Posterior vena cava (tissue), 2 donors: ENCODE measurements at regions not wholly inside any gene's neighbourhood (a gene's known extent, or its start where the extent isn't known, plus 50 kb on each side); places are given as distances from the start of the nearest gene placed in this dataset.

Source experiments
- DNase-seq: peaks from one replicate; pipeline ENCODE4 v3.0.0-alpha.2; 2020; ENCODE audit warnings: low spot score
- intact Hi-C, 2 donors: fragments of 100-400 bp; cut with DNase I; formaldehyde crosslinking; loops; one replicate each; pipeline versions ENCODE4 v1.14.1 to v1.14.2; 2022 to 2023
- donor health status: DM: yes; HTN: yes; CAD: no.
- donor health status: DM: yes; HTN: yes; CAD: no.

GRCh38 chr5:168171901-168172759 is 119.3 kb upstream of the WWC1 start:
- intact Hi-C loops, result no loop called here
- DNase-seq, result no peak

DNA sequence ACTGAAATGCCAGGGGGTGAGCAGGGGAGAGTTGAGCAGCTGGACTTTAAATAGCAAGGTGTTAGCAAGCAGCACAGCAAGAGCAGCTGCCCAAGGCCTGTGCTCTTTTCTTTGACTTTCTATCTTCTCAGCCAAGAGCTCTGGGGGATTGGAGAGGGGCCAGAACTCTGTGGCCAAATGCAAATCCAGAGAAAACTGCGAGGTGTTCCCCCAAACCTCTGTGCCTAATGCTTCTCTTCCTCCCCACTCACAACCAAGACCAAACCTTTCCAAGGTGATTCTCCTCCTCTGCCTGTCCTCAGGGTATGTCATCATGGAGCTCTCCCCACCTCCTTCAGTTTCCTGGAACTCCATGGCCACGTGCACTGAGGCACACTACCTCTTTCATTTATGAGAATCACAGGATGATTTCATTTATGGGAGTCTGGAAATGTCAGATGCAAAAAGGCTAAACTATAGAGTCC is 118.7 kb upstream of the WWC1 start:
- intact Hi-C loops, result no loop called here
- no peak for DNase-seq

DNA sequence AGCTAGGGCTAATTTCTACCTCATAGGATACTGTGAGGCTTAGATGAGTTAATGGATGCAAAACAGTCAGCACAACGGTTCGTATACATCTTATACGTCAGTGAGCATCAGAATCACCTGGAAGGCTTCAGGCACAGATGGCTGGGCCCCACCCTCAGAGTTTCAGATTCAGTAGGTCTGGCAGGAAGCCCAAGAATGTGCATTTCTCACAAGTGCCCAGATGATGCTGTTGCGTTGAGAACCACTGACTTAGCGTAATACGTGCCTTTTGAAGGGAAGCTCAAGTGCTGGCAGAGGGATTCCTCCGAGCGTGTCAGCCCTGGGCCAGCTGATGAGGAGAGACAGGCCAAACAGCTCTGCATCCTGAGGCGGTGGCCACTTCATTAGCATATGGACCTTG is 117.1 kb upstream of the WWC1 start:
- no peak for DNase-seq
- intact Hi-C loops, result no loop called here

- intact Hi-C loops, result no loop called here
- DNase-seq, result no peak
Measured at GRCh38 chr5:168176251-168176650, 115.2 kb upstream of the WWC1 start.

GRCh38 chr5:168176941-168177340 is 114.5 kb upstream of the WWC1 start:
- DNase-seq, result no peak
- intact Hi-C loops, result no loop called here

DNA sequence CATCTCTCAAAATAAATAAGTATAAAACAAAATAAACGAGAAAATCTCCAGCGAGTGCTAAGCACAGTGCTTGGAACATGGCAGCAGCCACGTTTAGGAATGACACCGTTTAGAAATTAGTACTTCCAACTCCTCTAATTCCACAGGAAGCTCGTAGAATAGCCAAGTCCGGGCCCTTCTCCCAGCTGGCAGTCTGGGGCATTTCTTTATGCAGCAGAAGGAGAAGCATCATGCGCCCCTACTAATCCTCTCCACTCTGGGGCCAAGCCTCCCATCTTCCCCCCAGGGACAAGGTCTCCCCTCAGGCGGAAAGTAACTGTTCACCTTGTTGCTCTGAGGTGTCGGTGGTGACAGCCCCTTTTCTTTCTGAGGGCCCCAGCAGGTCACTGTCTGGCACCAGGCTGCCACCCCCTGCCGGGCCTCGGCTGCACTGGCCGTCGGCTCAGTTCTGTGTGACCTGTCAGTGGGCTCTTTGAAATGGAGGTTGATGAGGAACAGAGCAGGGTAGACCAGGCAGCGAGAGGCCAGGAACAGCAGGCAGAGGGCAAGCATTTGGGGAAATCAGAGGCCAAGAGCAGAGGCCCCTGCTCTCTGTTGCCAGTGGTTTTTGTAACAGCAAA is 113.5 kb upstream of the WWC1 start:
- DNase-seq, result no peak

DNA sequence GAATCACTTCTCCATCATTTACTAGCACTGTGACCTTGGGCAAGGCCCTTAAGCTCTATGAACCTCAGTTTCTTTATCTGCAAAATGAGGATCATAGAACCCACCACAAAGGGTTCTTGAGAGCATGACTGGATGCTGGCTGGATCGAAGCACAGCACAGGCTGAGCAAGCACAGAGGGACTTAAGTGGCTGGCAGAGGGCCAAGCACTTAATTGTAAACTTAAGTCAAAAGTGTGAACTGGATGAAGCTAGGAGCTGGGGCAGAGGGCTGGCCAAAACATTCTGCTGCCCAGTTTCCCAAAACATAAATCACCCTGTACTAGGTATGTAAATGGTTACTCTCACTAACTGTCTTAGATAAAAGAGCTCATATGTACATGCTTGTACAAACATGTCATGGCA is 112.3 kb upstream of the WWC1 start:
- intact Hi-C loops, result no loop called here
- no peak for DNase-seq

More for the DNA sequence above, 113.5 kb upstream of the WWC1 start:
- intact Hi-C loops, result no loop called here

DNA sequence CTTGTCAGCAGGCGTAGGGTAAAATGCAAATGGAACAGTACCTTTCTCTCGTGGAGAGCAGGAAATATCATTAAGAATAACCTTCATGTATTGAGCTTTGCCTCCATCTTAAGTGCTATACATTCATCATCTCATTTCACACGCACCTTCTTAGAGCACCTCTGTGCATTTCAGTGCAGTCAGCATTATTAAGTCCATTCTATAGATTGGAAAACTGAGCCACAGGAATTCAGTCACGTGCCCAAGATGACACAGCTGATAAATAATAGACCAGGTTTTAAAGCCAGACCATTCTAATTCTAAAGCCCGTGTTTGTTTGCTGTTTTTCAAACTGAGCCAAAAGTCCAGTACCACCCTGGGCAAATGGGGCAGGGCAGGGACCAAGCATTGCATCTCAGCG is 109.2 kb upstream of the WWC1 start:
- no peak for DNase-seq
- intact Hi-C loops, result no loop called here

DNA sequence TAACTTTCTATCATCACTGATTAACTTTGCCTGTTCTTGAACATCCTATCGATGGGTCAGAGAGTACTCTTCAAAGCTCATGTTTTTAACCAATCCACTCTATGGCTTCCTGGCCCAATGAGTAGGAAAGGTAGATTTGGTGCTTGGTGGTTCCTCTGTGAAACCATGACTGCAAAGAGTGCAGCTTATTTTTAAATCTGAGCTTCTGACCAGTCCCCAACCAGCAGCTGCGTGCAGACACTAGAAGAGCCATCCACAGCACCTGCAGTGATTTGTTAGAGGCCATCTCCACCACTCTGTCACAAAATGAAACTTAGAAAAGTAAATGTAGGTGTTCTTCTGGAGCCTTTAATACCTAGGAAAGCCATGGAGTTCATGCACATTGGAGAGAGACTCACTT is 107.3 kb upstream of the WWC1 start:
- no peak for DNase-seq
- intact Hi-C loops, result no loop called here

GRCh38 chr5:168186289-168187074 is 105.0 kb upstream of the WWC1 start:
- no peak for DNase-seq
- intact Hi-C loops, result loop anchor here in 1 of 2 donors (5.0 kb wide), 1 partner anchor 901 kb away; no protein-coding TSS in a partner anchor

GRCh38 chr5:168187614-168188013 is 103.8 kb upstream of the WWC1 start:
- intact Hi-C loops, result loop anchor here in 1 of 2 donors (5.0 kb wide), 1 partner anchor 900 kb away; no protein-coding TSS in a partner anchor
- no peak for DNase-seq

- intact Hi-C loops, result loop anchor here in 1 of 2 donors (5.0 kb wide), 1 partner anchor 899 kb away; no protein-coding TSS in a partner anchor
Measured at GRCh38 chr5:168188182-168188581, 103.3 kb upstream of the WWC1 start.

DNA sequence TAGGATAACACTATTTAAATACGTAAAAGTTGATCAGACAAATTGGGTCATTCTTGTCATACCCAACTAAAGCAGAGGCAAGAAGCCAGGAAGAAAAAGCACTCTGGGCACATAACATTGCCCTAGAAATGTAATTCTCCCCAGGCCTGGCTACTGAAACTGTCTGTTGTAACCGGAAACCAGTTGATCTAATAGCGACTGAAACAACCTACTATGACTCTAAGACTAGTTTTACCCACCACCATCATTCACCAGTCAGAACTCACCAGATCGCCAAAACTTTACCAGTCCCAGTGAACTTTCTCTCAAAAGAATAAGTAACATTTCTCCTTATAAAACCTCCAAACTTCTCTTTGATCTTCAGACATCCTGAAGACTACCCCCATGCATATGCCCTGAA is 99.3 kb upstream of the WWC1 start:
- DNase-seq, result no peak
- intact Hi-C loops, result no loop called here

More at GRCh38 chr5:168188182-168188581, 103.3 kb upstream of the WWC1 start:
- no peak for DNase-seq

GRCh38 chr5:168193493-168194250 is 97.8 kb upstream of the WWC1 start:
- DNase-seq, result no peak
- intact Hi-C loops, result no loop called here

- intact Hi-C loops, result no loop called here
- DNase-seq, result no peak
Measured at GRCh38 chr5:168195110-168195509, 96.3 kb upstream of the WWC1 start.

DNA sequence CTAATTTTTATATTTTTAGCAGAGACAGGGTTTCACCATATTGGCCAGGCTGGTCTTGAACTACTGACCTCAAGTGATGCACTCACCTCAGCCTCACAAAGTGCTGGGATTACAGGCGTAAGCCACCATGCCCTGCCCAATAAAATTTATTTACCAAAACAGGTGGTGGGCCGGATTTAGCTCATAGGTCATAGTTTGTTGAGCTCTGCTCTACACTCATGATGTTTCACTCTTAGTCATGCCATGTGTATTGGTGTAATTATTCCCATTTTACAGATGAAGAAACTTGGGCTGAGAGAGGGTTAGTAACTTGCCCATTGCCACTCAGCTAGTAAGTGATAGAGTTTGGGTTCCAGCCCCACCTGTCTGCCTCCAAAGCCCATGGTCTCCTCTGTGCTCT is 93.1 kb upstream of the WWC1 start:
- intact Hi-C loops, result no loop called here
- DNase-seq, result no peak

DNA sequence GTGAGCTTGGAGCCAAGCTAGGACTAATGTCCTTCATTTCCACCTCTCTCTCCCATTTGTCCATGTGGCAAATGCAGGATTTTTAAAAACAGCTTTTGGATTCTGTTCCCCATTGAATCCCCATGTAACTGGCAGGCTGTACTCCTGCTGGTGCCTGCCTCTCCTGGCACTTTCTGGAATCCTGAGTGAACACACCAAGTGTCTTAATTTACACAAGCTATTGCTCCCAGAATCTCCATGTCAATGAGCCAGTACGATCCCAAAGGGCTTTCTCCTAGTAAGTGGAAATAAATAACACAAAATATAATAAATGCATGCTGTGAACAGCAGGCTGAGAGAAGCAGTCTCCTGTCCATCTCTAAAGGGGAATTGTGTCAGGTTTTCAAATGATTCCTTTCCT is 88.4 kb upstream of the WWC1 start:
- intact Hi-C loops, result no loop called here
- no peak for DNase-seq

- intact Hi-C loops, result no loop called here
Measured at GRCh38 chr5:168204165-168204564, 87.3 kb upstream of the WWC1 start.

GRCh38 chr5:168207450-168208029 is 83.9 kb upstream of the WWC1 start:
- intact Hi-C loops, result no loop called here
- no peak for DNase-seq

More at GRCh38 chr5:168204165-168204564, 87.3 kb upstream of the WWC1 start:
- no peak for DNase-seq
